Fibroblast of skin of abdomen (primary cell): ENCODE measurements at regions not wholly inside any gene's neighbourhood (a gene's known extent, or its start where the extent isn't known, plus 50 kb on each side); places are given as distances from the start of the nearest gene placed in this dataset.
A peak's percentile ranks its signal among the peaks of the same experiment; 100 is the strongest.

ENCODE experiments used
- DNase-seq: peaks from one replicate; pipeline ENCODE4 v3.0.0-alpha.2; 2013

GRCh38 chr1:84759756-84760155, 69.5 kb upstream of the SSX2IP start:
- no peak for DNase-seq

- no peak for DNase-seq
Observed at GRCh38 chr1:84758968-84759491, 68.8 kb upstream of the SSX2IP start.

- DNase-seq, result no peak
Observed at GRCh38 chr1:84758476-84758875, 68.2 kb upstream of the SSX2IP start.

GRCh38 chr1:84757301-84757700, 67.0 kb upstream of the SSX2IP start:
- DNase-seq, result no peak

GRCh38 chr1:84756455-84757082, 66.3 kb upstream of the SSX2IP start:
- DNase-seq, result peak; percentile 31

- DNase-seq, result no peak
Observed at GRCh38 chr1:84756001-84756400, 65.7 kb upstream of the SSX2IP start.

GRCh38 chr1:84755216-84755615, 65.0 kb upstream of the SSX2IP start:
- no peak for DNase-seq

- DNase-seq, result no peak
Observed at GRCh38 chr1:84754386-84754703, 64.1 kb upstream of the SSX2IP start.

- peak; percentile 75 for DNase-seq
Observed at GRCh38 chr1:84753516-84754385, 63.5 kb upstream of the SSX2IP start.

- peak; percentile 12 for DNase-seq
Observed at GRCh38 chr1:84750110-84750730, 60.0 kb upstream of the SSX2IP start.

- no peak for DNase-seq
Observed at GRCh38 chr1:84749427-84749826, 59.2 kb upstream of the SSX2IP start.

GRCh38 chr1:84748364-84748763, 58.1 kb upstream of the SSX2IP start:
- DNase-seq, result no peak

- no peak for DNase-seq
Observed at GRCh38 chr1:84745857-84746256, 55.6 kb upstream of the SSX2IP start.

GRCh38 chr1:84743896-84744295, 53.6 kb upstream of the SSX2IP start:
- no peak for DNase-seq

- no peak for DNase-seq
Observed at GRCh38 chr1:84742653-84743052, 52.4 kb upstream of the SSX2IP start.

GRCh38 chr1:84740050-84740714, 49.9 kb upstream of the SSX2IP start:
- no peak for DNase-seq
